Fibroblast of skin of left quadriceps (primary cell): ENCODE measurements at regions not wholly inside any gene's neighbourhood (a gene's known extent, or its start where the extent isn't known, plus 50 kb on each side); places are given as distances from the start of the nearest gene placed in this dataset.

Experiments used
- DNase-seq, 2 experiments: peaks; one replicate each; pipeline ENCODE4 v3.0.0-alpha.2; 2013; ENCODE audit warnings: low read depth in 2 of 2

- no peak for DNase-seq
These were observed 73.0 kb upstream of the PAPPA start for GRCh38 chr9:116080561-116080960.

DNA sequence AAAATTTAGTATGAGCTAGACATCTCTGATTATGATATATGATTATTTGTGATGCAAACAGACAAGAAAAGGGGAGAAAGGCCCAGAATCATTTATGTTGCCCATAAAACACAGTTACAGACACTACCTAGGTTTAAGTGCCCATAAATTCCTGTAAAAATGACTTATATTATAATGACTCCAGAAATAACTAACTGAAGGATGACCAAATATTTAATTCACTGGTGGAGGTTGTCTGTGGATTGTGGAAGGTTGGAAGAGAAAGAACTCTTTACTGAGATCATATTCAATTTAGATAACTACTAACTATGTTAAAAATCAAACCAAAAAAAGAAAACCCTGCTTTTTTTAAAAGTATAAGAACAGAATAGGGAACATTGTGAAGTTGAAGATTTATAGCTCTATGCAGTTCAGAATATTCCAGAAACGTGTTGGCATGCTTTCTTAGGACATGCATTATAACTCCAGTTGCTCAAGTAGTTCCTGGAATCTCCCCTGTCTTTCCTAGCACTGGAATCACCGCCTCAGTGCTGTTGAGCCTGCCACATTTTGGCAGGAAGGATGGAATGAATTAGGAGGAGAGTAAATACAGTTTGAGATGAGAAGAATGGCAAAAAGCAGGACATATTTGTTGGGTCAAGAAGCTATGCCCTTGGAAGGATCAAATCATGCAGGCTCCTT lies 72.0 kb upstream of the PAPPA start:
- DNase-seq = no peak

GRCh38 chr9:116083837-116084236 lies 69.8 kb upstream of the PAPPA start:
- DNase-seq = no peak

- DNase-seq = no peak
These were observed 69.1 kb upstream of the PAPPA start for GRCh38 chr9:116084497-116084896.

GRCh38 chr9:116087246-116087645 lies 66.3 kb upstream of the PAPPA start:
- no peak for DNase-seq

DNA sequence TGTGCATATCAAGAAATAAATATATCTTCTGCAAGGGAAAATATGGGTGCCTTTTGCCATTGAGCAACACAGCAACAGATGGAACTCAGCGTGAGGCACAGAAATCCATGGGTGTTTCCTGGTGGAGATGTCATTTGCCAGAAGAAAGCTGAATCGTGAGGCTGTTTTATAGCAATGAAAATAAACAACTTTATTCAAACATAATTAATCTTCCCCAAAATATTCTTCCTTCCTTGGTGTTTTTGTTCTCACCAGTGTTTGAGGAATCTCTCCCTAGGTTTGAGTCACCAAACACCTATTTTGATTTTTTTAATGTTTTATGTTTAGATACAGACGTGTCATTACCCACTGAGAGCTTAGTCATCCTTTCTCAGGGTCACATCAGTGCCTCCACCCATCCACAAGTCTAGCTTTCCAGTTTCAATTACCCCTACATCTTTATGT lies 65.8 kb upstream of the PAPPA start:
- DNase-seq = no peak

DNA sequence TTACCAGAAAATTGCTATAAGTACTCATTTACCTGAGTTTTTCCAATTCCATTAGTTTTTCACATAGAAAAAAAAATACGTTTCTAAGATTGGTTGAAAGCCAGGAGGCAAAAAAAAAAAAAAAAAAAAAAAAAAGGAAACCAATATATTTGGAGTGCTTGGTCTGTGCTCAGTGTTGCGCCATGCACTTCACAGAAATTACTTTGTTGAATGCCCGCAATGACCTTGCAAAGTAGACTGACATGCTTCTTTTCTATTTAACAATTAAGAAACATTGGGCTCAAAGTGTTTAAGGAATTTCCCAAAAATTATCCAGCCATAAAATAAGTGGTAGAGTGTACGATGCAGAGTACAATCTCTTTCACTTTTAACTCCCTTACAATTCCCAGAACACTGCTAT lies 65.2 kb upstream of the PAPPA start:
- no peak for DNase-seq

- DNase-seq = no peak
These were observed 63.4 kb upstream of the PAPPA start for GRCh38 chr9:116090030-116090770.

- no peak for DNase-seq
These were observed 58.7 kb upstream of the PAPPA start for GRCh38 chr9:116094846-116095245.

DNA sequence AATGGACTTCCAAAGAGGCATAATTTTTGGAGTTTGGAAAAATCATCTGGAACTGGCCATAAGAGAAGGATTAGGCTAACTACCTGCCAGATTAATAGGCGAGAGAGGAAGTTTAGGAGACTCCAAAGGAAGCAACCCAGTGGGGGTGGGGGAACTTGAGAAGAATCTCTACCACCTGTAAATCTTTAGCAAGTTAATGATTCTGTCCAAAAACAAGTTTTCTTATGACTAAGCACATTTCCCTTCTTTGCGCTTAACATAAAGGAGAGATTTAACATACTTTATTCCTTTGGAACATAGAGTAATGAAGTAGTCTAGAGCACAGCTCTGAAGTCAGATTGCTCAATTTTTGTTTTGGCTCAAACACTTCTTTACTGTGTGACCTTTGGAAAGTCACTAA lies 58.2 kb upstream of the PAPPA start:
- no peak for DNase-seq

DNA sequence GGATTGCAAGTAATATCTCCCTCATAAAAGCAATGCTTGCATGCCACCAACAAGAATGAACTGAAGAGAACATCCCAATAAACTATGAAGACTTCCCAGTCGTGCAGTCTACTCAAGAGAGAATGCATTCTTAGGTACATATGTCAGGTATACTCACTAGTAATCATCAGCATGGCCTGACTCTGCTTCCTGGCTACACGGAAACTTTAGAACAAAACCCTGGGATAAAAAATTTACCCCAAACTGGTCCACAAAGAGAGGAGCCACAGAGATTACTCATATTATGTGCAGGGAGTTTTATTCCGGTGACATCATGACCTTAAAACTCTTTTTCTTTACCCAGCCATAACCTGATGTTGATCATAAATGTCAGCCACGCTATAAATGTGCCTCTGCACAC lies 57.5 kb upstream of the PAPPA start:
- no peak for DNase-seq

DNA sequence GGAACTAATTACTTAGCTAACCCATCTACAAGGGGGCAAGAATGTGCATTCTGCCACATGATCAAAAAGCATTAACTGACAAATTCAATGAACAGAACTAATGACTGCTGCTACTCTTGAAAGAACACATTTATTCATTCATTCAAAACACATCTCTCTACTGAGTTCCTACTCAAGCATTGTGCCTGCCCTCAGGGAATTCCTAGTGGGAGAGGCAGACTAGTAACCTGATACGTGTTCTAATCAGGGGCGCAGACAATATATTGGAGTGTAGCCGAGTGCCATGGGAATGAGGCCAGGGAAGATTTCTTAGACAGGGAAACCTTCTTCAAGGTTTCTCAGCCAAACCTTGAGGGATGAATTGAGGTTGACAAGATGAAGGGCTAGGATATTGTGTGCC lies 56.7 kb upstream of the PAPPA start:
- no peak for DNase-seq

DNA sequence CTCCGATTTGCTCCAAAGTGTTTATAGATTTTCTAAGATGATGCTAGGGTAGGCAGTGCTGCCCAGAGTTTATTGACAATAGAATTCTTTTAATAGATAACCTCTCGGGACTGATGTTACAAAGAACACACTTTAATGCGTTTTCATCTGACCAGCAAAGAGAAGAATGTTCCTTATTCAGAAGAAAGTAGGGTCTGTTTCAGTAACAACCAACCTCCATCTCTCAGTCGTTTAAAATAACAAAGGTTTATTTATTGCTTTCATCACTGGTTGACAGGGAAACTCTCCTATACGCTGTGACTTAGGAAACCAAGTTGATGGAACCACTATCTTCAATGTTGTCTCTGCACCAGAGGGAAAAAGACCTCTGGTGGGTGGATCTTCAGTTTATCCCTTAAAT lies 55.1 kb upstream of the PAPPA start:
- no peak for DNase-seq

DNA sequence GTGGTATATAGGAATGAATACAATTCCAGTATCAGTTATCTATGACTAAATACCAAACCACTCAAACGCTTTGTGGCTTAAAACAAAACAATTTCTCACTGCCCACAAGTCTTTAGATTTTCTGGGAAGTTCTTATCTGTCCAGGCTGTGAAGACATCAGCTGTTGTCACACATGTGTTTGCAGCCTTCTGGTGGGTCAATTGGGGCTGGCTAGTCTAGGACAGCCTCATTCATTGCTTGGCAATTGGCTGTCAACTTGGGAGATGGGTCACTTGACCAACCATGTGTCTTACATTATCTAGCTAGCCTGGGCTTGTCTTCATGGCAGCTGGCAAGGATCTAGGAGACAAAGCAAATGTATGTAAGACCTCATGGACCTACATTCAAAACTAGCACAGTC lies 53.8 kb upstream of the PAPPA start:
- DNase-seq = no peak

DNA sequence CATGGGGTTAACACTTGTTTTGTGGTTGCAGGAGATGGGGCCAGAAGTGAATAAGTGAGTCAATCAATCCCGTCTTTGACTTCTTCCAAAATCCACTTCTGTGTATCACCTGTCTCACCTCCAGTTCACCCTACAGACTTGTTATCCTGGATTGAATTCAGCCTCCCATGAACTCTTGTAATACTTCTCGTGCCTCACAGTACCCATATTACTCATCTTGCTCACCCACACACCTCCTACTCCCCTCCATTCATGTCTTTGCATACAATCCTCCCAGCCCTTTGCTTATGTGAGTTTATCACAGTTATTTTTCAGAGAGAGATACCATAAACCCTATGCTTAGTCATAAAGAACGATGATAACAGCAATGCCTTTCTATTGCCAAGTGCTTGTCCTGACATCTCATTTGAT lies 52.9 kb upstream of the PAPPA start:
- DNase-seq = no peak

- DNase-seq = peak in 1 of 2 experiments; percentile 63
These were observed 52.1 kb upstream of the PAPPA start for GRCh38 chr9:116101516-116101915.

DNA sequence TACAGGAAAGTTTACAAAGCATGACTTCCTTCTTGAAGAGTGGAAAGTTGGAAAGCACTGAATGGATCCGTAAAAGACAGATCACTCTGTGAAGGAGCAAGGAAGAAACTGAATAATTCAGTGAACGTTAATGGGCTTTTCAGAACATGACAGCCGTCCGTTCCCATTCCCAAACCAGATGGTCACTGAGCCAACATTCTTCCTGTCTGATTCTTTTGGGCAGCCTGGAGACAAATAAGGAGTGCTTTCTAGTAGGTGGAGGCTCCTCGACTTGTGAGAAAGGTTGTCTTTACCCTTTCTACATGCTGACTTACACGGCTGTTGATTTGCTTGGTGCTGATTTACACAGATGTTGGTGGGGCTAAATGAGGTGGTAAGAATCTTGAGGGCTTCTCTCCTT lies 51.0 kb upstream of the PAPPA start:
- DNase-seq = no peak
